PC-9 (cell line): ENCODE measurements at regions not wholly inside any gene's neighbourhood (a gene's known extent, or its start where the extent isn't known, plus 50 kb on each side); places are given as distances from the start of the nearest gene placed in this dataset.

ENCODE experiments used
- CTCF ChIP-seq: fragments of 200-600 bp; sonication (generic); conservative IDR thresholded peaks from 2 replicates; pipeline ENCODE4 v1.6.1; 2017; ENCODE audit warnings: mixed run types, antibody characterized with exemption, mild to moderate bottlenecking, moderate library complexity
- EZH2 ChIP-seq: fragments of 200-600 bp; sonication (generic); IDR thresholded peaks from 2 replicates; pipeline ENCODE4 v1.8.0; 2017; ENCODE audit warnings: antibody characterized with exemption, low read depth

GRCh38 chr5:107126341-107126740 lies 544.4 kb downstream of the EFNA5 start:
- TF ChIP-seq CTCF, result no peak
- no peak for TF ChIP-seq EZH2
